ENCODE measurements at regions not wholly inside any gene's neighbourhood (a gene's known extent, or its start where the extent isn't known, plus 50 kb on each side); places are given as distances from the start of the nearest gene placed in this dataset.

DNA sequence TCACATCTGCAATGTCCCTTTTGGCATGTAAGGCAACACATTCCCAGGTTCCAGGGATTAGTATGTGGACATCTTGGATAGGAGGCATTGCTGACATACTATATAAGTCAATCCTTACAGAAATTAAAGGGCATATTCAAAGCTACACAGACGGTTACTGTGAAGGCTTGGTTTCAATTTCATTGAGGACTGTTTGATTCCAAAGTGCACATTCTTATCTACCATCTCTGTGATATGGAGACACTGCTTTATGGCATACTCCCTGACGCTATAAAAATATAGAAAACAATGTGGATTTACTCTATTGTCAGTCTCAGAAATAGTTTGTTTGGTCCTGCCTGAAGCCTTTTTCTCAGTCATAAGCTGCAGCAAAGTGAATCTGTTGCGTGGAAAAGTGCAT, 1486.7 kb downstream of the FAM181B start:
- Histone ChIP-seq H3F3A (ENCODE audit: low read length, unreplicated experiment) (no peaks in the 10 kb centered on the region), H3K9me2 (replicated peaks; ENCODE audit: low read length) (no peaks in the 10 kb centered on the region), H3K9ac (ENCODE audit: low read length) (no peak overlapping the region), H3K36me3 (ENCODE audit: low read depth, low read length) (no peaks in the 10 kb centered on the region), H3K9me3 (ENCODE audit: low read length) (0 out of 2 replicates have a peak, but pooled peaks cover 2% of the 10 kb centered on the region), H4K20me1 (ENCODE audit: low read length) (no peaks in the 10 kb centered on the region), H3K27ac (ENCODE audit: low read length) (no peak overlapping the region), H3K4me1 (ENCODE audit: insufficient read depth, low read length) (no peaks in the 10 kb centered on the region), H3K4me3 (ENCODE audit: low read length) (no peak overlapping the region), H3K27me3 (ENCODE audit: low read length) (no peaks in the 10 kb centered on the region), H3K4me2 (ENCODE audit: low read length) (no peak overlapping the region), H2AFZ (ENCODE audit: low read length) (no peak overlapping the region), H3K79me2 (ENCODE audit: low read length) (no peaks in the 10 kb centered on the region)
- intact Hi-C loops (cut with micrococcal nuclease), result no loop called here
- ATAC-seq (no peak), DNase-seq (no peak)
- BruUV-seq (replicated peaks), result no TSS peak
- ChIA-PET CTCF (no interaction called here), POLR2A (ENCODE audit: unreplicated experiment) (no interaction called here)
- TF ChIP-seq EZH2 (IDR thresholded peaks at IDR 0.05; ENCODE audit: low read length, unreplicated experiment), result no peak
- TF ChIP-seq, protein P1, sequence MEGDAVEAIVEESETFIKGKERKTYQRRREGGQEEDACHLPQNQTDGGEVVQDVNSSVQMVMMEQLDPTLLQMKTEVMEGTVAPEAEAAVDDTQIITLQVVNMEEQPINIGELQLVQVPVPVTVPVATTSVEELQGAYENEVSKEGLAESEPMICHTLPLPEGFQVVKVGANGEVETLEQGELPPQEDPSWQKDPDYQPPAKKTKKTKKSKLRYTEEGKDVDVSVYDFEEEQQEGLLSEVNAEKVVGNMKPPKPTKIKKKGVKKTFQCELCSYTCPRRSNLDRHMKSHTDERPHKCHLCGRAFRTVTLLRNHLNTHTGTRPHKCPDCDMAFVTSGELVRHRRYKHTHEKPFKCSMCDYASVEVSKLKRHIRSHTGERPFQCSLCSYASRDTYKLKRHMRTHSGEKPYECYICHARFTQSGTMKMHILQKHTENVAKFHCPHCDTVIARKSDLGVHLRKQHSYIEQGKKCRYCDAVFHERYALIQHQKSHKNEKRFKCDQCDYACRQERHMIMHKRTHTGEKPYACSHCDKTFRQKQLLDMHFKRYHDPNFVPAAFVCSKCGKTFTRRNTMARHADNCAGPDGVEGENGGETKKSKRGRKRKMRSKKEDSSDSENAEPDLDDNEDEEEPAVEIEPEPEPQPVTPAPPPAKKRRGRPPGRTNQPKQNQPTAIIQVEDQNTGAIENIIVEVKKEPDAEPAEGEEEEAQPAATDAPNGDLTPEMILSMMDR (conservative IDR thresholded peaks at IDR 0.05; ENCODE audit: low read depth, low read length), result no peak
- TF ChIP-seq EZH2phosphoT487 (IDR thresholded peaks at IDR 0.05; ENCODE audit: borderline replicate concordance, low read length), result no peak

DNA sequence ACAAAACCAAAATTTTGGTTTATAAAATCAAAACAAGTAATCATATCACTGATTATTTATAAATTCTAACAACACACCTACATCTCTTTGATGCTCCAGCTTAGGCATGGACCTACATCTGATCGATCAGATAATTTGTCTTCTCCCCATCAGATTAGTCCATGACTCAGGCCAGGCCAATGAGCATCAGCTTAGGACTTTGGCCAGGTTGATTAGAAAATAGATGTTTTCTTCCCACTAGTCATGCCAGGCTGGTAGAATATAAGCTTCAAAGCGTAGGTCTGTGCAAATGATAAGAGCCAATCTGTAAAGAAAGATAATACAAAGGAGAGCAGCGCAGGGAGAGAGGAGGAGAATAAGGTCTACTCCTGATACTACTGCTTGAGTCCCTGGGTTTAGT, 1487.9 kb downstream of the FAM181B start:
- Histone ChIP-seq H3K27ac (ENCODE audit: low read length) (no peak overlapping the region), H3K4me2 (ENCODE audit: low read length) (no peak overlapping the region), H3K79me2 (ENCODE audit: low read length) (no peaks in the 10 kb centered on the region), H4K20me1 (ENCODE audit: low read length) (no peaks in the 10 kb centered on the region), H3F3A (ENCODE audit: low read length, unreplicated experiment) (no peaks in the 10 kb centered on the region), H3K9ac (ENCODE audit: low read length) (no peak overlapping the region), H3K36me3 (ENCODE audit: low read depth, low read length) (no peaks in the 10 kb centered on the region), H3K9me3 (ENCODE audit: low read length) (0 out of 2 replicates have a peak, but pooled peaks cover 2% of the 10 kb centered on the region), H2AFZ (ENCODE audit: low read length) (no peak overlapping the region), H3K27me3 (ENCODE audit: low read length) (no peaks in the 10 kb centered on the region), H3K4me1 (ENCODE audit: insufficient read depth, low read length) (no peaks in the 10 kb centered on the region), H3K9me2 (replicated peaks; ENCODE audit: low read length) (no peaks in the 10 kb centered on the region), H3K4me3 (ENCODE audit: low read length) (no peak overlapping the region)
- DNase-seq (no peak), ATAC-seq (no peak)
- TF ChIP-seq, protein P1 (conservative IDR thresholded peaks at IDR 0.05; ENCODE audit: low read depth, low read length), result no peak
- TF ChIP-seq EZH2 (IDR thresholded peaks at IDR 0.05; ENCODE audit: low read length, unreplicated experiment), result no peak
- no peak for TF ChIP-seq EZH2phosphoT487 (IDR thresholded peaks at IDR 0.05; ENCODE audit: borderline replicate concordance, low read length)
- CTCF ChIA-PET, result no interaction called here
- intact Hi-C loops (cut with micrococcal nuclease), result no loop called here
- POLR2A ChIA-PET (ENCODE audit: unreplicated experiment), result no interaction called here
- no TSS peak for BruUV-seq (replicated peaks)

DNA sequence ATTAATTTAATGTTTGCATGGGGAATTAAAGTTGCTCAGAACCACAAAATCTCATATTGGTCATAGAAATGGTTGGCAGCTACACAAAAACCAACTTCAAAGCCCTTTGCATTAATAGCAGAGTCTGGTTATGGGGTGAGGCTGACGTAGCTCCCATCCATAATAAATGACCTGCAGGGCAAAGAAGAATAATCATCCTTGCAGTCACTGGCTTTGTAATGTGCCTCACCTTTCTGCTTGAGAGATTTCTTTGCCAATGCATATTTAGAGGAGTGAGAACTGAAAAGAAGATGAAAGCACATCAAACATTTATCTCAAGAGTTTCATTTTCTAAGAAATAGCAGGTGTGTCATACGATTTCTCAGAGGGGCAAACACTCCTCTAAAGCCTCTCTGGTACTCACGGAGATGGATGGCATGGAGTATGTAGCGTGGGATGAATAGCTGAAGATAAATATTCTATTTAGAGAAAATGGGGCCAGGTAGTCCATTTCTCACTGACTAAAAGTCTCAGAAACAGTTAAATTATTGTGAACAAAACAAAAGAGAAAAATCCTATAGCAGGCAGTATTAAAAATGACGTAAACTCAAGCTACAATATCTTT, 1491.9 kb downstream of the FAM181B start:
- H3K9me2 ChIP-seq (replicated peaks; ENCODE audit: low read length), result no peaks in the 10 kb centered on the region
- ATAC-seq (no peak), DNase-seq (no peak)
- no peaks in the 10 kb centered on the region for H3K79me2 ChIP-seq (ENCODE audit: low read length)
- no peaks in the 10 kb centered on the region for H3K36me3 ChIP-seq (ENCODE audit: low read depth, low read length)
- no peak overlapping the region for H3K27ac ChIP-seq (ENCODE audit: low read length)
- H3F3A ChIP-seq (ENCODE audit: low read length, unreplicated experiment), result no peaks in the 10 kb centered on the region
- H4K20me1 ChIP-seq (ENCODE audit: low read length), result no peaks in the 10 kb centered on the region
- no peaks in the 10 kb centered on the region for H3K27me3 ChIP-seq (ENCODE audit: low read length)
- 0 out of 2 replicates have a peak, but pooled peaks cover 2% of the 10 kb centered on the region for H3K9me3 ChIP-seq (ENCODE audit: low read length)
- no peak overlapping the region for H3K4me2 ChIP-seq (ENCODE audit: low read length)
- no peak overlapping the region for H2AFZ ChIP-seq (ENCODE audit: low read length)
- no TSS peak for BruUV-seq (replicated peaks)
- intact Hi-C loops (cut with micrococcal nuclease), result no loop called here
- no peak overlapping the region for H3K4me3 ChIP-seq (ENCODE audit: low read length)
- CTCF ChIA-PET, result no interaction called here
- TF ChIP-seq EZH2 (IDR thresholded peaks at IDR 0.05; ENCODE audit: low read length, unreplicated experiment) (no peak), EZH2phosphoT487 (IDR thresholded peaks at IDR 0.05; ENCODE audit: borderline replicate concordance, low read length) (no peak)
- TF ChIP-seq, protein P1 (conservative IDR thresholded peaks at IDR 0.05; ENCODE audit: low read depth, low read length), result no peak
- POLR2A ChIA-PET (ENCODE audit: unreplicated experiment), result no interaction called here
- H3K4me1 ChIP-seq (ENCODE audit: insufficient read depth, low read length), result no peaks in the 10 kb centered on the region
- no peak overlapping the region for H3K9ac ChIP-seq (ENCODE audit: low read length)

Measured in PC-3 (cell line).